ENCODE measurements at regions not wholly inside any gene's neighbourhood (a gene's known extent, or its start where the extent isn't known, plus 50 kb on each side); places are given as distances from the start of the nearest gene placed in this dataset.
"Not testable (repeated sequence)": the region's sequence is repeated elsewhere in the genome, so short reads cannot be mapped to it uniquely, and the experiment has no call there.

- DNase-seq, result no peak
Observed at GRCh38 chr11:23577296-23577695, 717.0 kb upstream of the CCDC179 start.

- no peak for DNase-seq
Observed at GRCh38 chr11:23585416-23586104, 725.3 kb upstream of the CCDC179 start.

DNA sequence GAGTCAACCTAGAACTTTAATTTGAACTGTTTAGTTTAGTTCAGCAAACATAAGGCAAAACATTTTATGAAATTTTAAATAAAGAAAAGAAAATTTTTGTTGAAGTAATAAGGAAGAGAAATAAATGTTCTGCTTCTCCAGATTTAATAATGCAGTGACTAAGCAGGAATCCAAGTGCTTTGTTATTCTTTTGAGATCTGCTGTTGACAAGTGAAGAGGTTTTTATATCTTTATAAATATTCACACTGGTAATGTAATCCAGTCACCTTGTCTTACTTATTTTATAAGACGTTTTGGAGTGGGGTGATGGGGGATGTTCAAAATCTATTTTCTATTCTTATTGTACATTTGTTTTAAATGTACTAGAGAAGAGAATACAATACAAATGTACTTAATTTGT, 725.9 kb upstream of the CCDC179 start:
- DNase-seq, result no peak

DNA sequence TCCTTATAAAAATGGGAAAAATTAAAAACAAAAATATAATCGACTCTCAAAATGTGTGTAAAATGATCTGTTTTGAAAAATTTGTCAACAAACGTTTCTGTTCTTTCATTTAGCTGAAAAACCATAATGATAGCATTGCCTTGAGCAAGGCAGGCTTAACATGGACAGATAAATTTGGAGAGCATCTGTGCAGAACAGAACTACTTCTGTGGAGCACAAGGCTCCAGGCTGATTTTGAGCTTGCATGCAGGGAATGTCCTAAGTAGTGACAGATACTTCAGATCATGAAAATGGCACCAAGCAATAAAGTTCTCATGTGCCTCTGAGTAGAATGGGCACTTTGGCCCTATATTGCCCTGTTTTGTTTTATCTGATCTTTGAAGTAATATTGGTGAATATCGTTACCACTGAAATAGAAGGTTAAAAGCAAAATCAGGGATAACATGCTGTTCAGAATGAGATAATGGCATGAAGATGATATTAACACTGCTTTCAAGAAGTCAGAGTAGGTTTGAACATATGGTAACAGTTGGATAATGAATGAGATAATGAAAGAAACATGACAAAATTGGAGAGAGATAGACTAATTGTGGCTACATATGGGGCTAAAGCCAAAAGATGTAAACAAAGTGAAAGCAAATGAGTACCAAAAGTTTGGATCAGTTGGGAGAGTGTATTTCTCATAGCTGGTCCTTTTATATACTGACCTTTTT, 730.5 kb upstream of the CCDC179 start:
- DNase-seq, result no peak

- DNase-seq, result no peak
Observed at GRCh38 chr11:23594755-23595154, 734.5 kb upstream of the CCDC179 start.

DNA sequence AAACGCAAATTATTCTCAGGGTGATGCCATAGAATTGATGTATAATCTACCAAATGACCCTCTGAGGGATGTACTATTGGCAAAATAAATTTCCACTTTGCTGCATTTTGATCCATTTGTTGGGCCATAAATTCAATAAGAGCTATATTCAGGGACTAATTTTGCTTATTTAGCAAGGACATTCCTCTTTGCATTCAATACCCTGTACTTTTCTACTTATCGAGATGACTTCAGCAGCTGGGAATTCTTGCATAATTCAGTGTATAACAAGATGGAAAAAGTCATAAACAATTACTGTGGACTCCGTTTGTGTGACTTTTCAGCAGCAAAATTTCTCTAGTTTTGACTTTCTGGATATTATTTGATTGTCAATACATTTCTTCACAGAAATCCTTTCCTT, 744.7 kb upstream of the CCDC179 start:
- no peak for DNase-seq

DNA sequence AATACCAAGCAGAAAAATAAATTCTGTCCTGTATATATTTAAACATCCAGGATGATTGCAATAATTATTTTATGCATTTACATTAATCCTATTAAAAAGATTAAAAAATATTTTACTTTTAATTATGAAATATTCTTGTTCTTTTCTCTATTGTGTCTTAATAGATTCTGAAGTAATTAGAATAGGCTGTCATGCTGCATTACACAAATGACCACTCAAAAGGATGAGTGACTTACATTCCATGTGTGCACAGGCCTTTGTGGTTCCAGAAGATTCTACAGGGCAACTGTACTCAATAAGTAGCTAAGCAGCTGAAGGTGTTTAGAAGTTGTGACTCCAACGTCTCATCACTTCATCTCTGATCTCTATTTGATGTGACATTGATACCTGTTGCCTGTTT, 745.9 kb upstream of the CCDC179 start:
- DNase-seq, result no peak

DNA sequence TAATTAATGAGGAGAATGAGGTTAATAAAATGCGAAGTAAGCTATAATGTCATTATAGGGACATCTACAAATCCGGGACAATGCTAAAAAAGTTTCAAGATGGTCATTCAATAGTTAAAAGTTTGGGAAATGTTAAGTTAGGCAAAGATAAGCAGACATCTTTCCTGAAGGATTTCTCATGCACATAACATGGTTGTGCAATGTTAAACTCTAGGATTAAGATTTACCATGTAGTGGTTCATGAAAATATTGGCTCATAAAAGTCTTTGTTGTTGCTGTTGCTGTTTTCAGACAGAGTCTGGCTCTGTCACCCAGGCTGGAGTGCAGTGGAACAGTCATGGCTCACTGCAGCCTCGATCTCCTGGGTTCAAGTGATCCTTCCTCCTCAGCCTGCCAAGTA, 751.5 kb upstream of the CCDC179 start:
- no peak for DNase-seq

DNA sequence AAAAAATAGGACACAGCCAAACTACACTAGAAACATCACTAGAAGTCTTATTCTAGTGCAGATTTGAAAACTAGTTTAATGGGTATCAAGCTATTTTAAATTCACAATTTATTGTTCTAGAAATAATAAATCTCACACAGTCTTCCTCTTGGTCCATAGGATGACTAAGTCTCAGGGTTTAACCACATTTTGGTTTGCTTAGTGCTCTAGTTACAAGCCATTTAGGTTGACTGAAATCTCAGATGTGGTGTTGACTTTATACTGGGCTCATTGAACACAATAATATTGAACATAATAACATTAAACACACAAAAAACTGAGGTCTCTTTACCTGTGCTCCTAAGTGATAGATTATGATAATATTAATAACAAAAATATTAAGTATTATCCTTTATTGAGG, 760.3 kb upstream of the CCDC179 start:
- no peak for DNase-seq

DNA sequence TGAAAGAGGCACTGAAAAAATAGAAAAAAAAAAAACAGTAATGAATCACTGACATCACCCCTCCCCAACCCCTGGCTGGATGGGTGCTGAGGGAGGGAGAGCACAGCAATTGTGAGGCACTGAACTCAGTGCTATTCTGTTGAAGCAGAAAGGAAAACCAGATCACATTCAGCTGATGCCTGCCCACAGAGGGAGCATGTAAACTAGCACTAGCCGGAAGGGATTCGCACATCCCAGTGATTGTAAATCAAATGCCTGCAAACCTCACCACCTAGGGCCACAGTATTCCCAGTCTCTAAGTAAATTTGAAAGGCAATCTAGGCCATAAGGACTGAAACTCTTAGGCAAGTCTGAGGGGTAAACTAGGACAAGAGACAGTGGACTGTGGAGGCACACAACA, 772.0 kb upstream of the CCDC179 start:
- no peak for DNase-seq

DNA sequence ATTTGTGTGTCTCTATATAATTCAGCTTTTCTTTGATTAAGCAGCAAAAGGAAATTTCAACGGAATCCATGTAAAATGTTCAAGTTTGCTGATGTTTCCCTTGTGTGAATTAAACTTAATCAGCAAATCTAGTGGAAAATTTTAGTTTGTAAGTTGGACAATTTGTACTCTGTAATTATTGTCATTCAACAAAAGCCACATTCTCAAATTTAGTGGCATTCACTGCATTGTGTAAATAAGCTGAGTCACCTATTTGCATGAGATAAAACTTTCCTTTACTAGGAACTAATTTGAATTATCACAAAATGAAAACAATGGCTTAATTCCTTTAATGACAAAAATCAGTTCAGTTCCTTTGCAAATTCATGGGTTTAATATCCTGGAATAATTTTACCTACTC, 784.2 kb upstream of the CCDC179 start:
- DNase-seq, result no peak

GRCh38 chr11:23652336-23652735, 792.1 kb upstream of the CCDC179 start:
- not testable (repeated sequence) for DNase-seq

GRCh38 chr11:23653071-23653675, 792.9 kb upstream of the CCDC179 start:
- no peak for DNase-seq

GRCh38 chr11:23668324-23668723, 808.0 kb upstream of the CCDC179 start:
- DNase-seq, result no peak

DNA sequence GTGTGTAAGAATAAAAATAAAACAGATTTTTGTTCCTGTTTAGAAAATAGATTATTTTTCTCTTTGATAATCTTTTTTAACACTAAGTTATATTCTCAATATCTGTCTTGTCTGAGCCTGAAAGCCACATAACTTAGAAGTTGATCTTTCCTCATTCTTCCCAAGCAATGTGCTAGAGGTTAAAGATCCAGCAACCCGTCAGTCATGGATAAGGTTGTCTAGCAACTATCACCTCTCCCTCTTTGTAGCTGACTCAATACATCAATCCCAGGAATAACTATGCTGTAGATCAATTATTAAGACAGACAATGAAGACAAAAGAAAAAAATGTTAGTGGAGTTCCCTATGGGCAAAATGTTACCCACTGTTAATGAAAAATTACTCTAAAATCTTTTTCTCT, 813.1 kb upstream of the CCDC179 start:
- no peak for DNase-seq

GRCh38 chr11:23674866-23675265, 814.6 kb upstream of the CCDC179 start:
- no peak for DNase-seq

DNA sequence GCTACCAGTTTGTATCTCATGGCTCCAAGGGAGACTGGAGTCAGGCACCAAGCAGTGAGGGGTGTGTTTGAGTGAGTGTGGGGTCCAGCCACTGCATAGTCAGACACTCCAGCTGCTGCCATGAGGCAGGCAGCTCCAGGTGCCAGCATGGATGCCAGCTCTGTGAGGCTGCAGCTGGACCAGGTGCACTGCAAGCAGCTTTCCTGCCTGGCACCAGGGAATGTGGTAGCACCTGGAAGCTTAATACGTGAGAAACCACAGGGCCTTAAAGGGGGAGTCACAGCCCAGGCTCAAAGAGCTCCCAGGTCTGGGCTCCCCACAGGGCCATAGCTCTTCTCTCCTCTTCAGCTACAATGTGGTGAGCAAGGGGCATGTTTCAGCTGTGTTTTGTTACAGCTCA, 817.8 kb upstream of the LUZP2 start:
- DNase-seq, result no peak

- no peak for DNase-seq
Observed at GRCh38 chr11:23679981-23680380, 816.9 kb upstream of the LUZP2 start.

DNA sequence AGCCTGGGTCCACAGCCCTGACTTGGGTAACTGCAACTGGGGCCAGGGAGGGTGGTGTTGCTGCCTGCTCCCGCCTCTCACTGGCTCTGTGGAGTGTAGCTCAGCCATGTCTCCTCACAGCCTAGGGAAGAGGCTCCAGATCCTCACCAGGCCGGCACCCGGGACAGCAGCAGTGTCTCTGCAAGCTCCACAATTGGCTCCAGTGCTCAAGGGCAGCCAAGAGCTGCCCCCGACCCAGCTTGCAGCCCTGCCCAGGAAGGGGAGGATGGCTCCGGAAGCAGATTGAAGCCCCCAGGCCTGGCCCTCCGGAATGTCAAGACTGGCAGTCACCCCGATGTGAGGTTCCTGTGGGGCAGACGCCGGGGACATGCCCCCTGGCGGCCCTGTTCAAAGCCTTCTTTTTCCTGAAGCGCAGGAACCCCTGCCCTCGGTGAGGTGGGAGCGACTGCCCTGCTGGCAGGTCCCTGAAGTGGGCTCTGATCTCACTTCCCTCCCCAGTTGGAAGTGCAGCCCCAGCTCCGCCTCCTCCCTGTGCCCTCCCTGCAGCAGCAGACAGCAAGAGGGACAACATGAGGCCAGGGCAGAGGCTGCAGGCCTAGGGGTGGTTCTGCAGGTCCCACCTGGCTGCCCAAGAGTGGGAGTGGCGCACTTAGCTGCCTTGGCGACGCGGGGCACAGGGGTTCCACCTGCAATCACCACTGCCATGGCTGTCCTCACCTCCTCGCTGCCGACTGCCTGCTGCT, 816.2 kb upstream of the LUZP2 start:
- no peak for DNase-seq

GRCh38 chr11:23684701-23685100, 812.2 kb upstream of the LUZP2 start:
- DNase-seq, result no peak

DNA sequence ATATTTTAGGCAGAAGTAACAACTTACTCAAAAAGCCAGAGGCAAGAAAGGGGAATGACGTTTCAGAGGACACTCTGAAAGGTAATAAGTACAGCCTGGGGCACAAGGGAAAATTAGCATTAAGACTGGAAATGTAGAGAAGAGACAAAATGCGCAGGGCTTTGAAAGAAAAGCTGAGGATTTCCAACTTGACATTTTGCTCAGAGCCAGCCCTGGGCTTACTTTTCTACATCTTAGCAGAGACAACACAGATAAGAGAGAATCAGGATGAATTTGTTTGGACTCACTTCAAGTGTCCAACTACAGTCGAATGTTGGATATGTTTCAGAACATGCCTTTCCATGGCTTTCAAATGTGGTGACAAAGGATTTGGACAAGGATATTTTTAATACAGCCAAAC, 808.9 kb upstream of the LUZP2 start:
- DNase-seq, result no peak

- no peak for DNase-seq
Observed at GRCh38 chr11:23688411-23688810, 808.4 kb upstream of the LUZP2 start.

DNA sequence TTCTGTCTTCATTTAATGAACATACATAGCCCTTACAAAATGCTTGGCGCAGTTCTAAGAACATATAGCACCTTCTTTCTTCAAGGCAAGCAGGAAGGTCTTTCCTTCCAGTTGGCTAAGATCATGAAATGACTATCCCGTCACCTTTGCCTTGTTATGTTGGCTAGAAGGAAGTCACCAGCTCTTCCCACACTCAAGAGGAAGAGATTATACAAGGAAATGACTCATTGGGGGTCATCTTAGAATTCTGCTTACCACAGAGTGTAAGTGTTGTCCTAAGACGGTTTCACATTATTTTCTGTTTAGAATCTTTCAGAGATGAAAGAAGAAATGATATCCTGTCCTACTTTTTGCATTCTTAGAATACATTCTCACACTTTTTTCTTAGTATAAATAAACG, 808.0 kb upstream of the LUZP2 start:
- no peak for DNase-seq

Data from activated CD4-positive, alpha-beta T cell treated with anti-CD3 and anti-CD28 coated beads, Interleukin-2, amount 50 U/mL, for 48 hours (primary cell).